Psoas muscle (tissue), 7 donors: ENCODE measurements at regions not wholly inside any gene's neighbourhood (a gene's known extent, or its start where the extent isn't known, plus 50 kb on each side); places are given as distances from the start of the nearest gene placed in this dataset.
A peak's percentile ranks its signal among the peaks of the same experiment; 100 is the strongest.

Experiments
- ATAC-seq, 4 donors: fragments of 200-7000 bp; cut with Tn5 transposase; one replicate each; pipeline ENCODE4 v1.9.1; 2020; ENCODE audit warnings: moderate library complexity in 3 of 4, mild to moderate bottlenecking in 2 of 4
- DNase-seq, 2 donors: peaks; one replicate each; pipeline ENCODE4 v3.0.0-alpha.2; 2020
- H3K27ac ChIP-seq: fragments of 200-600 bp; one replicate; pipeline ENCODE4 v1.8.0; 2022
- H3K27me3 ChIP-seq, 3 donors: fragments of 200-600 bp in 1 of 3; one replicate each; pipeline versions ENCODE4 v1.6.1 to v1.8.0; 2013 to 2022; ENCODE audit warnings: low read length in 2 of 3, mild to moderate bottlenecking in 2 of 3, moderate library complexity in 1 of 3; ENCODE audit not compliant: insufficient read depth in 3 of 3
- H3K36me3 ChIP-seq, 2 donors: fragments of 200-600 bp in 1 of 2; one replicate each; pipeline versions ENCODE4 v1.6.1 to v1.8.0; 2013 to 2022; ENCODE audit warnings: low read depth in 1 of 2, mild to moderate bottlenecking in 1 of 2, moderate library complexity in 1 of 2; ENCODE audit not compliant: insufficient read depth in 1 of 2
- H3K4me1 ChIP-seq: fragments of 200-600 bp; one replicate; pipeline ENCODE4 v1.8.0; 2022
- H3K4me3 ChIP-seq: fragments of 200-600 bp; one replicate; pipeline ENCODE4 v1.8.0; 2022; ENCODE audit warnings: mild to moderate bottlenecking
- H3K9me3 ChIP-seq: fragments of 200-600 bp; one replicate; pipeline ENCODE4 v1.8.0; 2022
- CTCF ChIP-seq: fragments of 200-600 bp; IDR thresholded peaks from one replicate; pipeline ENCODE4 v1.8.0; 2022; ENCODE audit warnings: antibody characterized with exemption
- WGBS, 3 donors: extraction: QIAGEN DNeasy Blood & Tissue Kit; methylation state at CpG; one replicate each; pipeline versions ENCODE4 v1.1.6 to v1.1.7; 2013; 5-methylcytosine and 5-hydroxymethylcytosine counted together
- intact Hi-C, 2 donors: fragments of 100-400 bp; cut with DNase I; formaldehyde crosslinking; loops; one replicate each; pipeline versions ENCODE4 v1.11.0 to v1.14.2; 2022
- donor health status: healthy with polysubstance abuse.
- donor health status: DM: no; HTN: no; CAD: no; lungs with moderate emphysema.
- donor health status: Bipolar disorder and iron deficiency.
- donor health status: healthy.
- donor health status: DM: yes; HTN: yes; CAD: no.
- donor health status: DM: no; HTN: no; CAD: no.
- donor health status: DM: yes; HTN: yes; CAD: no.

GRCh38 chr18:50494569-50494968, 65.3 kb upstream of the MAPK4 start:
- Histone ChIP-seq H3K27ac (no peak overlapping the region), H3K27me3 (no peaks in the 10 kb centered on the region), H3K4me1 (no peaks in the 10 kb centered on the region), H3K4me3 (no peak overlapping the region), H3K9me3 (no peaks in the 10 kb centered on the region), H3K36me3 (no peaks in the 10 kb centered on the region)
- ATAC-seq (no peak), DNase-seq (no peak)
- intact Hi-C loops, result no loop called here
- no peak for TF ChIP-seq CTCF
- WGBS, 3 donors, result 74 to 89% (median 79%) methylated on average over 3 of the region's 3 CpGs

GRCh38 chr18:50506362-50506761, 53.5 kb upstream of the MAPK4 start:
- H3K4me1 ChIP-seq, result no peaks in the 10 kb centered on the region
- intact Hi-C loops, result loop anchor here in 1 of 2 donors (2.0 kb wide), 1 partner anchor 278 kb away; no protein-coding TSS in a partner anchor
- H3K27me3 ChIP-seq, result no peaks in the 10 kb centered on the region
- H3K27ac ChIP-seq, result no peak overlapping the region
- H3K36me3 ChIP-seq, result no peaks in the 10 kb centered on the region
- 83 to 89% (median 86%) methylated on average over 2 of the region's 2 CpGs for WGBS, 3 donors
- no peak for TF ChIP-seq CTCF
- H3K4me3 ChIP-seq, result no peak overlapping the region
- no peak for ATAC-seq
- no peak for DNase-seq
- H3K9me3 ChIP-seq, result no peaks in the 10 kb centered on the region

- H3K4me3 ChIP-seq, result no peak overlapping the region
- no peak overlapping the region for H3K27ac ChIP-seq
- DNase-seq, result peak; percentile 26 to 63
- no peaks in the 10 kb centered on the region for H3K27me3 ChIP-seq
- intact Hi-C loops, result loop anchor here (1.0 to 2.0 kb wide), 2 partner anchors 278 to 280 kb away; no protein-coding TSS in a partner anchor
- H3K9me3 ChIP-seq, result no peaks in the 10 kb centered on the region
- H3K36me3 ChIP-seq, result no peaks in the 10 kb centered on the region
- 39 to 48% (median 44%) methylated on average over 4 of the region's 4 CpGs for WGBS, 3 donors
- peak; percentile 65 for TF ChIP-seq CTCF
- peak; percentile 62 to 90 (median 88) for ATAC-seq
- no peaks in the 10 kb centered on the region for H3K4me1 ChIP-seq
Measured at GRCh38 chr18:50507120-50507590, 52.7 kb upstream of the MAPK4 start.

- WGBS, 3 donors, result 93 to 95% (median 94%) methylated on average over 1 of the region's 1 CpG
- intact Hi-C loops, result no loop called here
- Histone ChIP-seq H3K4me3 (no peak overlapping the region), H3K27me3 (no peaks in the 10 kb centered on the region), H3K27ac (no peak overlapping the region), H3K36me3 (no peaks in the 10 kb centered on the region), H3K9me3 (no peaks in the 10 kb centered on the region), H3K4me1 (no peaks in the 10 kb centered on the region)
- DNase-seq (no peak), ATAC-seq (no peak)
- TF ChIP-seq CTCF, result no peak
Measured at GRCh38 chr18:50508228-50508627, 51.7 kb upstream of the MAPK4 start.

- intact Hi-C loops, result no loop called here
- TF ChIP-seq CTCF, result no peak
- DNase-seq (no peak), ATAC-seq (no peak)
- H3K9me3 ChIP-seq, result no peaks in the 10 kb centered on the region
- H3K27me3 ChIP-seq, result no peaks in the 10 kb centered on the region
- WGBS, 3 donors, result 70 to 82% (median 81%) methylated on average over 4 of the region's 4 CpGs
- no peaks in the 10 kb centered on the region for H3K36me3 ChIP-seq
- no peaks in the 10 kb centered on the region for H3K4me1 ChIP-seq
- H3K27ac ChIP-seq, result no peak overlapping the region
- no peak overlapping the region for H3K4me3 ChIP-seq
Measured at GRCh38 chr18:50509012-50509411, 50.9 kb upstream of the MAPK4 start.
